Mesenteric fat pad (tissue), 1 donor: ENCODE measurements at regions not wholly inside any gene's neighbourhood (a gene's known extent, or its start where the extent isn't known, plus 50 kb on each side); places are given as distances from the start of the nearest gene placed in this dataset.
A peak's percentile ranks its signal among the peaks of the same experiment; 100 is the strongest.

ENCODE experiments used
- DNase-seq: peaks from one replicate; pipeline ENCODE4 v3.0.0-alpha.2; 2020; ENCODE audit warnings: low spot score
- donor health status: DM: yes; HTN: yes; CAD: no.

- DNase-seq, result no peak
Observed at GRCh38 chr17:36814958-36815357, 122.3 kb upstream of the LHX1 start.

GRCh38 chr17:36816214-36816906 is 120.9 kb upstream of the LHX1 start:
- peak; percentile 41 for DNase-seq

- peak; percentile 35 for DNase-seq
Observed at GRCh38 chr17:36816907-36817288, 120.4 kb upstream of the LHX1 start.

- peak; percentile 67 for DNase-seq
Observed at GRCh38 chr17:36817483-36818048, 119.7 kb upstream of the LHX1 start.

- peak; percentile 45 for DNase-seq
Observed at GRCh38 chr17:36818134-36818825, 119.0 kb upstream of the LHX1 start.

- no peak for DNase-seq
Observed at GRCh38 chr17:36823850-36824677, 113.2 kb upstream of the LHX1 start.

GRCh38 chr17:36824678-36825101 is 112.6 kb upstream of the LHX1 start:
- no peak for DNase-seq

- no peak for DNase-seq
Observed at GRCh38 chr17:36825113-36825512, 112.2 kb upstream of the LHX1 start.

- no peak for DNase-seq
Observed at GRCh38 chr17:36825521-36825920, 111.8 kb upstream of the LHX1 start.

GRCh38 chr17:36825951-36826350 is 111.3 kb upstream of the LHX1 start:
- DNase-seq, result no peak

- no peak for DNase-seq
Observed at GRCh38 chr17:36827081-36827480, 110.2 kb upstream of the LHX1 start.

- DNase-seq, result no peak
Observed at GRCh38 chr17:36829676-36830075, 107.6 kb upstream of the LHX1 start.

GRCh38 chr17:36833279-36833678 is 104.0 kb upstream of the LHX1 start:
- no peak for DNase-seq

GRCh38 chr17:36835036-36835435 is 102.2 kb upstream of the LHX1 start:
- no peak for DNase-seq

- no peak for DNase-seq
Observed at GRCh38 chr17:36837195-36837938, 99.9 kb upstream of the LHX1 start.

GRCh38 chr17:36837939-36838272 is 99.4 kb upstream of the LHX1 start:
- DNase-seq, result no peak

GRCh38 chr17:36839256-36839655 is 98.0 kb upstream of the LHX1 start:
- DNase-seq, result no peak

GRCh38 chr17:36840796-36841195 is 96.5 kb upstream of the LHX1 start:
- DNase-seq, result no peak

GRCh38 chr17:36842231-36842819 is 95.0 kb upstream of the LHX1 start:
- no peak for DNase-seq

GRCh38 chr17:36842963-36843558 is 94.2 kb upstream of the LHX1 start:
- DNase-seq, result no peak
